HEK293T (cell line): ENCODE measurements at regions not wholly inside any gene's neighbourhood (a gene's known extent, or its start where the extent isn't known, plus 50 kb on each side); places are given as distances from the start of the nearest gene placed in this dataset.

Experiments used
- CTCF ChIA-PET: fragments of 350-600 bp; formaldehyde crosslinking; extraction: SDS; loops from one replicate; lab custom pipeline; 2021; ENCODE audit warnings: antibody characterized with exemption, inconsistent platforms; lab: Yijun Ruan, JAX
- POLR2A ChIA-PET: fragments of 350-600 bp; formaldehyde crosslinking; extraction: SDS; loops from one replicate; lab custom pipeline; 2020; ENCODE audit warnings: antibody characterized with exemption, inconsistent platforms; lab: Yijun Ruan, JAX
- DNase-seq: peaks from one replicate; pipeline ENCODE4 v3.0.0; 2012; ENCODE audit warnings: mixed read lengths; ENCODE audit errors: extremely low spot score
- ARNT ChIP-seq: fragments of 450-650 bp; IDR thresholded peaks from 2 replicates; pipeline ENCODE4 v1.6.1; 2017; ENCODE audit warnings: mild to moderate bottlenecking
- BHLHE40 ChIP-seq: fragments of 450-650 bp; IDR thresholded peaks from 2 replicates; pipeline ENCODE4 v1.6.1; 2016; ENCODE audit warnings: mild to moderate bottlenecking, moderate library complexity, borderline replicate concordance
- CTBP1 ChIP-seq: fragments of 450-650 bp; IDR thresholded peaks from 2 replicates; pipeline ENCODE4 v1.6.1; 2016; ENCODE audit warnings: borderline replicate concordance
- ELF4 ChIP-seq: fragments of 450-650 bp; IDR thresholded peaks from 2 replicates; pipeline ENCODE4 v1.6.1; 2017; ENCODE audit warnings: antibody characterized with exemption
- FOXA1 ChIP-seq: fragments of 450-650 bp; IDR thresholded peaks from 2 replicates; pipeline ENCODE4 v1.6.1; 2016; ENCODE audit warnings: mild to moderate bottlenecking
- FOXK2 ChIP-seq: fragments of 450-650 bp; IDR thresholded peaks from 2 replicates; pipeline ENCODE4 v1.6.1; 2016; ENCODE audit warnings: mild to moderate bottlenecking
- FOXM1 ChIP-seq: fragments of 450-650 bp; IDR thresholded peaks from 2 replicates; pipeline ENCODE4 v1.6.1; 2017; ENCODE audit warnings: mild to moderate bottlenecking, borderline replicate concordance
- HDGF ChIP-seq: fragments of 450-650 bp; IDR thresholded peaks from 2 replicates; pipeline ENCODE4 v1.6.1; 2017; ENCODE audit warnings: antibody characterized with exemption, borderline replicate concordance
- L3MBTL2 ChIP-seq: fragments of 450-650 bp; conservative IDR thresholded peaks from 2 replicates; pipeline ENCODE4 v1.6.1; 2016; ENCODE audit warnings: mild to moderate bottlenecking
- LEF1 ChIP-seq: fragments of 450-650 bp; IDR thresholded peaks from 2 replicates; pipeline ENCODE4 v1.6.1; 2017; ENCODE audit warnings: mild to moderate bottlenecking, borderline replicate concordance
- NFRKB ChIP-seq: fragments of 450-650 bp; IDR thresholded peaks from 2 replicates; pipeline ENCODE4 v1.6.1; 2016; ENCODE audit warnings: mild to moderate bottlenecking, moderate library complexity
- PKNOX1 ChIP-seq: fragments of 450-650 bp; IDR thresholded peaks from 2 replicates; pipeline ENCODE4 v1.6.1; 2016
- SP1 ChIP-seq: fragments of 450-650 bp; IDR thresholded peaks from 2 replicates; pipeline ENCODE4 v1.6.1; 2017
- SUZ12 ChIP-seq: fragments of 450-650 bp; IDR thresholded peaks from 2 replicates; pipeline ENCODE4 v1.6.1; 2016; ENCODE audit warnings: mild to moderate bottlenecking
- TARDBP ChIP-seq: fragments of 450-650 bp; IDR thresholded peaks from 2 replicates; pipeline ENCODE4 v1.6.1; 2016
- ZNF384 ChIP-seq: fragments of 450-650 bp; IDR thresholded peaks from 2 replicates; pipeline ENCODE4 v1.6.1; 2016

GRCh38 chr11:26014456-26015115 is 317.3 kb upstream of the ANO3 start:
- POLR2A ChIA-PET = no interaction called here
- DNase-seq = no peak
- CTCF ChIA-PET = no interaction called here
- TF ChIP-seq PKNOX1 (no peak), NFRKB (no peak), TARDBP (no peak), BHLHE40 (no peak), LEF1 (no peak), L3MBTL2 (no peak), FOXA1 (no peak), FOXM1 (no peak), ELF4 (no peak), FOXK2 (no peak), ZNF384 (no peak)

GRCh38 chr11:26017322-26017860 is 314.5 kb upstream of the ANO3 start:
- no peak for DNase-seq
- CTCF ChIA-PET = no interaction called here
- TF ChIP-seq ARNT (no peak), CTBP1 (no peak)
- POLR2A ChIA-PET = no interaction called here

- CTCF ChIA-PET = interaction anchor here (1.2 kb wide), 1 partner anchor 253 kb away, joined by 3 read pairs; no protein-coding TSS in a partner anchor
- TF ChIP-seq SP1 (no peak), PKNOX1 (no peak), L3MBTL2 (no peak), ELF4 (no peak), FOXA1 (no peak), LEF1 (no peak), HDGF (no peak)
- POLR2A ChIA-PET = no interaction called here
- DNase-seq = no peak
Observed at GRCh38 chr11:26017903-26018302, 314.0 kb upstream of the ANO3 start.

- CTCF ChIA-PET = interaction anchor here (1.2 kb wide), 1 partner anchor 253 kb away, joined by 3 read pairs; no protein-coding TSS in a partner anchor
Observed at GRCh38 chr11:26018336-26018735, 313.6 kb upstream of the ANO3 start.

GRCh38 chr11:26019386-26019785 is 312.5 kb upstream of the ANO3 start:
- ChIA-PET CTCF (no interaction called here), POLR2A (no interaction called here)
- TF ChIP-seq FOXK2 (no peak), L3MBTL2 (no peak), PKNOX1 (no peak), FOXM1 (no peak), HDGF (no peak), ARNT (no peak), LEF1 (no peak), SP1 (no peak), SUZ12 (no peak), BHLHE40 (no peak), CTBP1 (no peak), TARDBP (no peak), NFRKB (no peak), ZNF384 (no peak)
- no peak for DNase-seq

More at GRCh38 chr11:26018336-26018735, 313.6 kb upstream of the ANO3 start:
- POLR2A ChIA-PET = no interaction called here
- TF ChIP-seq SUZ12 (no peak), FOXM1 (no peak), ELF4 (no peak), ZNF384 (no peak), ARNT (no peak), LEF1 (no peak), NFRKB (no peak), FOXK2 (no peak), L3MBTL2 (no peak), BHLHE40 (no peak), FOXA1 (no peak), TARDBP (no peak)
- DNase-seq = no peak

- POLR2A ChIA-PET = no interaction called here
- TF ChIP-seq CTBP1 (no peak), BHLHE40 (no peak), FOXK2 (no peak), FOXM1 (no peak)
- DNase-seq = no peak
- CTCF ChIA-PET = interaction anchor here (0.7 kb wide), 1 partner anchor 39 kb away, joined by 3 read pairs; no protein-coding TSS in a partner anchor
Observed at GRCh38 chr11:26021017-26021416, 310.9 kb upstream of the ANO3 start.

GRCh38 chr11:26023057-26023456 is 308.9 kb upstream of the ANO3 start:
- TF ChIP-seq LEF1 (no peak), CTBP1 (no peak), ZNF384 (no peak), ELF4 (no peak), FOXA1 (no peak), NFRKB (no peak), FOXM1 (no peak), HDGF (no peak)
- POLR2A ChIA-PET = no interaction called here
- DNase-seq = no peak
- CTCF ChIA-PET = no interaction called here
